H1 (cell line): ENCODE measurements at regions not wholly inside any gene's neighbourhood (a gene's known extent, or its start where the extent isn't known, plus 50 kb on each side); places are given as distances from the start of the nearest gene placed in this dataset.

Experiments
- CBX5 ChIP-seq: fragments of 300-800, 300-1000 bp; sonication (generic); IDR thresholded peaks from 2 replicates; pipeline ENCODE4 v1.7.1; 2016; ENCODE audit warnings: antibody characterized with exemption, low read length, low read depth
- CTCF ChIP-seq, 3 experiments: IDR thresholded peaks; 1 replicate in 2 of 3; 2 replicates in 1 of 3; pipeline versions ENCODE4 v1.5.1 to v1.6.1; 2011; ENCODE audit warnings: low read length in 3 of 3, mild to moderate bottlenecking in 3 of 3, inconsistent platforms in 2 of 3, low read depth in 1 of 3, moderate library complexity in 1 of 3; ENCODE audit not compliant: insufficient read depth in 1 of 3; ENCODE audit errors: control extremely low read depth in 1 of 3
- EP300 ChIP-seq, 2 experiments: IDR thresholded peaks; 1 replicate in 1 of 2; 2 replicates in 1 of 2; pipeline ENCODE4 v1.6.1; 2011 to 2012; ENCODE audit warnings: low read depth in 2 of 2, low read length in 2 of 2, mild to moderate bottlenecking in 2 of 2, borderline replicate concordance in 1 of 2, inconsistent platforms in 1 of 2, moderate library complexity in 1 of 2
- JUND ChIP-seq: IDR thresholded peaks from 2 replicates; pipeline ENCODE4 v1.6.1; 2011; ENCODE audit warnings: mild to moderate bottlenecking, improper control_type of control experiment, low read length
- POLR2A ChIP-seq, 2 experiments: IDR thresholded peaks; 1 replicate in 1 of 2; 2 replicates in 1 of 2; pipeline ENCODE4 v1.6.1; 2011; ENCODE audit warnings: low read depth in 2 of 2, low read length in 2 of 2, mild to moderate bottlenecking in 2 of 2; ENCODE audit errors: control extremely low read depth in 1 of 2
- TF ChIP-seq, protein P1 (sequence below): IDR thresholded peaks from 2 replicates; pipeline ENCODE4 v1.6.1; 2012; ENCODE audit warnings: inconsistent platforms
- TF ChIP-seq, protein P2 (sequence below): IDR thresholded peaks from 2 replicates; pipeline ENCODE4 v1.6.1; 2012; ENCODE audit warnings: low read length, inconsistent platforms

DNA sequence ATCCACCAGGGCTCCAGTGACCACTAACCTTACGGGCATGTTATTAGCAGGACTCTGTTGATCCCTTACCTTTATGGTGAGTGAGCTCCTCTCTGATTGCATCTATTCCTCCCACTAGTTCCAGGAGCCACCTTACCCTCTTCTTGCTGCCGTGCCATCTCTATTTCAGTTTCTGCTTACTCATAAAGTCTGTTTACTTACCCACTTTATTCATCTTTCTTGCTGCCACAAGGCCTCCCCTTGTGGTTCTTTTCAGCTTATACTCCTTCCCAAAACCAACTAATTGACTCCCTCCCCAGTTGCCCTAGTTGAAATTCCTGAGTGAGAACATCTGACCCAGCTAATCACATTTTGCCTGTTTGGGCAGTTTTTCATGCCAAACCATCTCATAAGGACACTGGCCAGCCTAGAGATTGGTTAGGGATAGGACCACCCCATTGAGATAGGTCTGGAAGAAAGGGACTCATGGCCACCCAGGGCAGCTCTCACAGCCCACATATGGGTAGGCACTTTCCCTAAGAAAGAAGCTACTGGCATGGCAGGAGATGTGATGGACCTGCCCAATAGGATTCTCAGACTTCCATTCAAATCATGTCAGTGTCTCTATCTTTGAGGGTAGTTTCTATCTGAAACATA lies 412.7 kb downstream of the EFNA5 start:
- TF ChIP-seq EP300 (IDR thresholded peaks at IDR 0.05; ENCODE audit: borderline replicate concordance in 1 of 2, low read depth in 2 of 2, low read length in 2 of 2): no peak
- TF ChIP-seq CTCF (IDR thresholded peaks at IDR 0.05; ENCODE audit: control extremely low read depth in 1 of 3, insufficient read depth in 1 of 3, low read depth in 1 of 3, low read length in 3 of 3): no peak
- TF ChIP-seq, protein P1, sequence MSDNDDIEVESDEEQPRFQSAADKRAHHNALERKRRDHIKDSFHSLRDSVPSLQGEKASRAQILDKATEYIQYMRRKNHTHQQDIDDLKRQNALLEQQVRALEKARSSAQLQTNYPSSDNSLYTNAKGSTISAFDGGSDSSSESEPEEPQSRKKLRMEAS: no peak
- no peak for TF ChIP-seq POLR2A (IDR thresholded peaks at IDR 0.05; ENCODE audit: control extremely low read depth in 1 of 2, low read depth in 2 of 2, low read length in 2 of 2)
- no peak for TF ChIP-seq JUND
- TF ChIP-seq, protein P2, sequence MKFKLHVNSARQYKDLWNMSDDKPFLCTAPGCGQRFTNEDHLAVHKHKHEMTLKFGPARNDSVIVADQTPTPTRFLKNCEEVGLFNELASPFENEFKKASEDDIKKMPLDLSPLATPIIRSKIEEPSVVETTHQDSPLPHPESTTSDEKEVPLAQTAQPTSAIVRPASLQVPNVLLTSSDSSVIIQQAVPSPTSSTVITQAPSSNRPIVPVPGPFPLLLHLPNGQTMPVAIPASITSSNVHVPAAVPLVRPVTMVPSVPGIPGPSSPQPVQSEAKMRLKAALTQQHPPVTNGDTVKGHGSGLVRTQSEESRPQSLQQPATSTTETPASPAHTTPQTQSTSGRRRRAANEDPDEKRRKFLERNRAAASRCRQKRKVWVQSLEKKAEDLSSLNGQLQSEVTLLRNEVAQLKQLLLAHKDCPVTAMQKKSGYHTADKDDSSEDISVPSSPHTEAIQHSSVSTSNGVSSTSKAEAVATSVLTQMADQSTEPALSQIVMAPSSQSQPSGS: no peak
- no peak for TF ChIP-seq CBX5
